Amniotic epithelial cell (primary cell): ENCODE measurements at regions not wholly inside any gene's neighbourhood (a gene's known extent, or its start where the extent isn't known, plus 50 kb on each side); places are given as distances from the start of the nearest gene placed in this dataset.

Experiments used
- DNase-seq: peaks from one replicate; pipeline ENCODE4 v3.0.0-alpha.2; 2010; ENCODE audit warnings: low read depth

- no peak for DNase-seq
Measured at GRCh38 chr3:72323773-72324172, 524.5 kb downstream of the SHQ1 start.

- no peak for DNase-seq
Measured at GRCh38 chr3:72322264-72322976, 525.8 kb downstream of the SHQ1 start.

- no peak for DNase-seq
Measured at GRCh38 chr3:72320955-72321303, 527.3 kb downstream of the SHQ1 start.

GRCh38 chr3:72320095-72320954, 527.9 kb downstream of the SHQ1 start:
- DNase-seq = no peak

- DNase-seq = peak; percentile 58
Measured at GRCh38 chr3:72319194-72320094, 528.8 kb downstream of the SHQ1 start.

GRCh38 chr3:72318504-72319193, 529.6 kb downstream of the SHQ1 start:
- DNase-seq = no peak

- DNase-seq = no peak
Measured at GRCh38 chr3:72317491-72317890, 530.8 kb downstream of the SHQ1 start.

- no peak for DNase-seq
Measured at GRCh38 chr3:72316501-72317279, 531.6 kb downstream of the SHQ1 start.

- DNase-seq = no peak
Measured at GRCh38 chr3:72313308-72313707, 528.4 kb upstream of the PROK2 start.

- no peak for DNase-seq
Measured at GRCh38 chr3:72312339-72312738, 527.4 kb upstream of the PROK2 start.

GRCh38 chr3:72311425-72311824, 526.5 kb upstream of the PROK2 start:
- peak; percentile 15 for DNase-seq

GRCh38 chr3:72310419-72311380, 525.8 kb upstream of the PROK2 start:
- no peak for DNase-seq

GRCh38 chr3:72309661-72310418, 524.9 kb upstream of the PROK2 start:
- DNase-seq = no peak

GRCh38 chr3:72308641-72309040, 523.7 kb upstream of the PROK2 start:
- no peak for DNase-seq

- DNase-seq = no peak
Measured at GRCh38 chr3:72307438-72308115, 522.6 kb upstream of the PROK2 start.

- DNase-seq = no peak
Measured at GRCh38 chr3:72306800-72307341, 521.9 kb upstream of the PROK2 start.

- DNase-seq = no peak
Measured at GRCh38 chr3:72303926-72304325, 519.0 kb upstream of the PROK2 start.

- no peak for DNase-seq
Measured at GRCh38 chr3:72301779-72302178, 516.8 kb upstream of the PROK2 start.
